ENCODE measurements at regions not wholly inside any gene's neighbourhood (a gene's known extent, or its start where the extent isn't known, plus 50 kb on each side); places are given as distances from the start of the nearest gene placed in this dataset.
A peak's percentile ranks its signal among the peaks of the same experiment; 100 is the strongest.
"Not testable (repeated sequence)": the region's sequence is repeated elsewhere in the genome, so short reads cannot be mapped to it uniquely, and the experiment has no call there.

- ATAC-seq (no peak), DNase-seq (no peak)
- Histone ChIP-seq H3K27me3 (no peaks in the 10 kb centered on the region), H3K9me3 (no peaks in the 10 kb centered on the region), H3K27ac (no peak overlapping the region), H3K4me1 (peaks cover 21% of the 10 kb centered on the region), H3K4me3 (no peak overlapping the region), H3K36me3 (no peaks in the 10 kb centered on the region)
- intact Hi-C loops (cut with DNase I) = no loop called here
- TF ChIP-seq CTCF (IDR thresholded peaks at IDR 0.05) = no peak
These were observed 87.2 kb upstream of the KIF5B start for GRCh38 chr10:32143302-32143847.

GRCh38 chr10:32142646-32143045 is 86.4 kb upstream of the KIF5B start:
- intact Hi-C loops (cut with DNase I) = no loop called here
- TF ChIP-seq CTCF (IDR thresholded peaks at IDR 0.05) = no peak
- H3K27ac ChIP-seq = no peak overlapping the region
- ATAC-seq (no peak), DNase-seq (no peak)
- no peaks in the 10 kb centered on the region for H3K27me3 ChIP-seq
- no peaks in the 10 kb centered on the region for H3K9me3 ChIP-seq
- H3K4me3 ChIP-seq = no peak overlapping the region
- H3K36me3 ChIP-seq = no peaks in the 10 kb centered on the region
- H3K4me1 ChIP-seq = peaks cover 21% of the 10 kb centered on the region

GRCh38 chr10:32141018-32141807 is 85.0 kb upstream of the KIF5B start:
- H3K27ac ChIP-seq = peak overlapping the region; percentile 47
- TF ChIP-seq CTCF (IDR thresholded peaks at IDR 0.05) = no peak
- ATAC-seq (no peak), DNase-seq (no peak)
- no peaks in the 10 kb centered on the region for H3K27me3 ChIP-seq
- no peaks in the 10 kb centered on the region for H3K36me3 ChIP-seq
- no peaks in the 10 kb centered on the region for H3K9me3 ChIP-seq
- intact Hi-C loops (cut with DNase I) = no loop called here
- H3K4me3 ChIP-seq = no peak overlapping the region
- peaks cover 21% of the 10 kb centered on the region for H3K4me1 ChIP-seq

- no peak for TF ChIP-seq CTCF (IDR thresholded peaks at IDR 0.05)
- Histone ChIP-seq H3K4me1 (peaks cover 21% of the 10 kb centered on the region), H3K27me3 (no peaks in the 10 kb centered on the region), H3K27ac (no peak overlapping the region), H3K4me3 (no peak overlapping the region), H3K36me3 (no peaks in the 10 kb centered on the region), H3K9me3 (no peaks in the 10 kb centered on the region)
- no peak for DNase-seq
- no peak for ATAC-seq
- intact Hi-C loops (cut with DNase I) = no loop called here
These were observed 84.2 kb upstream of the KIF5B start for GRCh38 chr10:32140403-32140802.

- intact Hi-C loops (cut with DNase I) = no loop called here
- no peaks in the 10 kb centered on the region for H3K9me3 ChIP-seq
- peak; percentile 89 for DNase-seq
- TF ChIP-seq CTCF (IDR thresholded peaks at IDR 0.05) = peak; percentile 13
- no peak overlapping the region for H3K4me3 ChIP-seq
- no peaks in the 10 kb centered on the region for H3K36me3 ChIP-seq
- peaks cover 21% of the 10 kb centered on the region for H3K4me1 ChIP-seq
- H3K27me3 ChIP-seq = no peaks in the 10 kb centered on the region
- peak; percentile 99 for ATAC-seq
- H3K27ac ChIP-seq = peak overlapping the region; percentile 74
These were observed 83.2 kb upstream of the KIF5B start for GRCh38 chr10:32139223-32140073.

- H3K27me3 ChIP-seq; H3K36me3 ChIP-seq; ATAC-seq; DNase-seq; intact Hi-C loops (cut with DNase I); H3K27ac ChIP-seq; H3K9me3 ChIP-seq; H3K4me3 ChIP-seq: not testable (repeated sequence)
- peaks cover 21% of the 10 kb centered on the region for H3K4me1 ChIP-seq
These were observed 80.7 kb upstream of the KIF5B start for GRCh38 chr10:32136927-32137326.

GRCh38 chr10:32135796-32136195 is 79.6 kb upstream of the KIF5B start:
- ATAC-seq; H3K4me3 ChIP-seq; intact Hi-C loops (cut with DNase I); H3K36me3 ChIP-seq; H3K27ac ChIP-seq; H3K27me3 ChIP-seq; H3K9me3 ChIP-seq; DNase-seq: not testable (repeated sequence)
- peaks cover 18% of the 10 kb centered on the region for H3K4me1 ChIP-seq

Measured in upper lobe of right lung (tissue), 1 donor.